Keratinocyte (primary cell): ENCODE measurements at regions not wholly inside any gene's neighbourhood (a gene's known extent, or its start where the extent isn't known, plus 50 kb on each side); places are given as distances from the start of the nearest gene placed in this dataset.

Experiments
- DNase-seq: peaks from one replicate; pipeline ENCODE4 v3.0.0-alpha.2; 2011; ENCODE audit warnings: low read depth, missing footprints, low spot score
- FAIRE-seq: peaks from 2 replicates; lab custom pipeline; 2011; peaks lifted over from hg19 to GRCh38; lab: Jason Lieb, UNC
- H2AFZ ChIP-seq: 2 replicates; pipeline ENCODE4 v1.6.0; 2012; ENCODE audit warnings: low read length, control low read depth, inconsistent platforms; ENCODE audit not compliant: control insufficient read depth
- H3K27ac ChIP-seq: 2 replicates; pipeline ENCODE4 v1.5.1; 2011; ENCODE audit warnings: low read length; ENCODE audit not compliant: control insufficient read depth, insufficient read depth
- H3K27me3 ChIP-seq: 3 replicates; pipeline ENCODE4 v1.6.0; 2011; ENCODE audit warnings: low read length; ENCODE audit not compliant: control insufficient read depth, insufficient read depth; ENCODE audit errors: extremely low read depth
- H3K36me3 ChIP-seq, 2 experiments: 2 replicates in 1 of 2; 3 replicates in 1 of 2; pipeline ENCODE4 v1.5.1; 2011; ENCODE audit warnings: low read length in 2 of 2, mild to moderate bottlenecking in 1 of 2; ENCODE audit not compliant: control insufficient read depth in 2 of 2, insufficient read depth in 2 of 2; ENCODE audit errors: extremely low read depth in 1 of 2
- H3K4me1 ChIP-seq: 3 replicates; pipeline ENCODE4 v1.5.1; 2011; ENCODE audit warnings: low read length; ENCODE audit not compliant: control insufficient read depth, insufficient read depth; ENCODE audit errors: extremely low read depth
- H3K4me2 ChIP-seq: 3 replicates; pipeline ENCODE4 v1.6.0; 2011; ENCODE audit warnings: low read depth, low read length; ENCODE audit not compliant: control insufficient read depth, insufficient read depth; ENCODE audit errors: extremely low read depth
- H3K4me3 ChIP-seq, 3 experiments: fragments of 200-600 bp in 1 of 3; sonication (generic) in 1 of 3; 2 replicates in 2 of 3; 3 replicates in 1 of 3; pipeline ENCODE4 v1.5.1; 2011 to 2016; ENCODE audit warnings: low read length in 3 of 3, mild to moderate bottlenecking in 3 of 3, control low read depth in 2 of 3, inconsistent platforms in 1 of 3, low read depth in 1 of 3, mixed read lengths in 1 of 3, mixed run types in 1 of 3, moderate library complexity in 1 of 3; ENCODE audit not compliant: control insufficient read depth in 2 of 3, insufficient read depth in 2 of 3; ENCODE audit errors: extremely low read depth in 1 of 3
- H3K79me2 ChIP-seq: 2 replicates; pipeline ENCODE4 v1.6.0; 2012; ENCODE audit warnings: low read length; ENCODE audit not compliant: control insufficient read depth, insufficient read depth
- H3K9ac ChIP-seq: 3 replicates; pipeline ENCODE4 v1.6.0; 2011; ENCODE audit warnings: low read length; ENCODE audit not compliant: control insufficient read depth, insufficient read depth; ENCODE audit errors: extremely low read depth
- H3K9me1 ChIP-seq: 3 replicates; pipeline ENCODE4 v1.6.0; 2011; ENCODE audit warnings: low read length; ENCODE audit not compliant: control insufficient read depth, insufficient read depth; ENCODE audit errors: extremely low read depth
- H3K9me3 ChIP-seq: 2 replicates; pipeline ENCODE4 v1.5.1; 2012; ENCODE audit warnings: low read depth, low read length; ENCODE audit not compliant: control insufficient read depth
- H4K20me1 ChIP-seq: 3 replicates; pipeline ENCODE4 v1.6.0; 2011; ENCODE audit warnings: low read length; ENCODE audit not compliant: control insufficient read depth, insufficient read depth; ENCODE audit errors: extremely low read depth
- CTCF ChIP-seq, 3 experiments: IDR thresholded peaks in 1 of 3; conservative IDR thresholded peaks in 1 of 3; optimal IDR thresholded peaks in 1 of 3; 2 replicates in 2 of 3; 3 replicates in 1 of 3; pipeline versions ENCODE3 to v1.5.1; 2011; ENCODE audit warnings: low read length in 3 of 3, mild to moderate bottlenecking in 3 of 3, moderate library complexity in 2 of 3, control low read depth in 1 of 3, inconsistent platforms in 1 of 3; ENCODE audit not compliant: insufficient read depth in 2 of 3; ENCODE audit errors: extremely low read depth in 1 of 3
- EZH2 ChIP-seq: IDR thresholded peaks from one replicate; pipeline ENCODE4 v1.6.1; 2012; ENCODE audit warnings: inconsistent platforms, mild to moderate bottlenecking, low read length, moderate library complexity
- dilution Hi-C: fragments of 300-500 bp; cut with MboI; formaldehyde crosslinking; loops from one replicate; pipeline ENCODE4 v1.7.0; 2020; ENCODE audit warnings: low sequenced_read_pairs; ENCODE audit not compliant: extremely low pct_ligation_motif_present

DNA sequence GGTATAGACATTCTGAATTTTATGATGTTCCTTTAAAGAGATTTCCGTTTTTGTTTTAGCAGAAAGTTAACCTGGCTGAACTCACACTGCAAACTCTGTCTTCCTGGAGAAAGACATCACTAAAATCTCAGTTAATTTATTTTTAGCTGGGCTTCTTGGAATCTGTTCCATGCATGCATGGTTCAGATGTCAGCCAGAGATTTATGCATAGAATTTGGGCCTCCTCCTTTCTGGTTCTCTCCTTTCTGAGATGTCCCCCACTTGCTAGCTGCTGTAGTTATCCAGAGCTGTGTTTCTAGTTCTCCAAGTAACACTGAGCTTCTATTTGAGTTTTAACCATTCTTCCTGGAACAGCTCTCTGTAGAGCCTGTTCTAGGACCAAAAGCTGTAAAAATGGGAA is 77.3 kb upstream of the TANC2 start:
- no peaks in the 10 kb centered on the region for H4K20me1 ChIP-seq
- H3K79me2 ChIP-seq, result no peaks in the 10 kb centered on the region
- dilution Hi-C loops, result no loop called here
- H3K4me2 ChIP-seq, result no peak overlapping the region
- H3K4me1 ChIP-seq, result peaks cover 27% of the 10 kb centered on the region
- no peak for TF ChIP-seq EZH2
- no peak for TF ChIP-seq CTCF (optimal IDR thresholded peaks at IDR 0.05 in 1 of 3, IDR thresholded peaks at IDR 0.05 in 1 of 3, conservative IDR thresholded peaks at IDR 0.05 in 1 of 3; ENCODE audit: extremely low read depth in 1 of 3, insufficient read depth in 2 of 3, low read length in 3 of 3)
- H3K9me1 ChIP-seq, result no peaks in the 10 kb centered on the region
- H3K9ac ChIP-seq, result no peak overlapping the region
- H3K27me3 ChIP-seq, result no peaks in the 10 kb centered on the region
- H3K4me3 ChIP-seq, result no peak overlapping the region
- FAIRE-seq (peak; percentile 56), DNase-seq (no peak)
- H3K27ac ChIP-seq, result no peak overlapping the region
- H3K9me3 ChIP-seq, result no peaks in the 10 kb centered on the region
- no peaks in the 10 kb centered on the region for H3K36me3 ChIP-seq
- H2AFZ ChIP-seq, result no peak overlapping the region

DNA sequence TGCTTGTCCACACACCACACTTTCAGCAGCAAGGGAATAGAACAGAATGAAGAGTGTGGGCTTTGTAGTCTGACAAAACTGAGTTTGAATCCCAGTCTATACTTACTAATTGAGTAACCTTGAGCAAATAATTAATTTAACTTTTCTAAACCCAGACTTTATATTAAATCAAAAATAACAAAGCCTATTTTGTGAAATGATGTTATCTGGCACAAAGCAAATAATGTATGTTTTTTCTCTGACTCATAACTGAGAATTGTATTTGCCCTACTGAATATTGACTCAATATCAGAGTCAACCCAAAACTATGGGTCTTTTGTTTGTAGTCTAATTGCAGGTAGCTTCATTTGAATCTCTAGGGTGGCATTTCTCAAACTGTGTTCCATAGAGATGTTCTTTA is 77.9 kb upstream of the TANC2 start:
- FAIRE-seq (peak; percentile 44), DNase-seq (no peak)
- H3K9ac ChIP-seq, result no peak overlapping the region
- no peaks in the 10 kb centered on the region for H3K36me3 ChIP-seq
- H2AFZ ChIP-seq, result no peak overlapping the region
- no peaks in the 10 kb centered on the region for H3K27me3 ChIP-seq
- dilution Hi-C loops, result no loop called here
- TF ChIP-seq CTCF (optimal IDR thresholded peaks at IDR 0.05 in 1 of 3, IDR thresholded peaks at IDR 0.05 in 1 of 3, conservative IDR thresholded peaks at IDR 0.05 in 1 of 3; ENCODE audit: extremely low read depth in 1 of 3, insufficient read depth in 2 of 3, low read length in 3 of 3) (no peak), EZH2 (no peak)
- H3K9me1 ChIP-seq, result no peaks in the 10 kb centered on the region
- no peak overlapping the region for H3K4me2 ChIP-seq
- no peak overlapping the region for H3K4me3 ChIP-seq
- H3K79me2 ChIP-seq, result no peaks in the 10 kb centered on the region
- no peaks in the 10 kb centered on the region for H4K20me1 ChIP-seq
- H3K9me3 ChIP-seq, result no peaks in the 10 kb centered on the region
- H3K27ac ChIP-seq, result no peak overlapping the region
- peaks cover 25% of the 10 kb centered on the region for H3K4me1 ChIP-seq
